ENCODE measurements at regions not wholly inside any gene's neighbourhood (a gene's known extent, or its start where the extent isn't known, plus 50 kb on each side); places are given as distances from the start of the nearest gene placed in this dataset.
A peak's percentile ranks its signal among the peaks of the same experiment; 100 is the strongest.
"Not testable (repeated sequence)": the region's sequence is repeated elsewhere in the genome, so short reads cannot be mapped to it uniquely, and the experiment has no call there.

DNA sequence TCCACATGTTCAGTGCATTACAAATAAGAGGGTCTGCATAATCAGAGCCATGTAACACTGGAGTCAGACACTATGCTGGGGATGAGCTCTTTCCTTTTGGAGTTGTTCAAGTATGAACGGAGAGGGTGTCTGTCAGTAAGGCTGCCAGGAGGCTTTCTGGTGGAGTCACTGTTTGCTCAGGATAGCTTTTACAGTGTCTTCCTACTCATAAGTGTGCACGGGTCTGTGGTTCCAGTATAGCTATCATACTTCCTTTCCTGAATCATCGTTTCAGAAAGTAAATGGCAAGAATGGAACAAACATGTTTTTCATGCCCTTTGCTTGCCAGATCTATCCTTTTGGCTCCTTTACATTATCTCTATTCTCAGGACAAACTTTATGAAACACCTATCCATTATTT is 152.7 kb upstream of the CDH11 start:
- H3K9ac ChIP-seq (ENCODE audit: low read length): no peak overlapping the region
- no peaks in the 10 kb centered on the region for H3K9me3 ChIP-seq (ENCODE audit: control insufficient read depth, low read depth, low read length)
- H3K36me3 ChIP-seq (ENCODE audit: control insufficient read depth, low read depth, low read length): no peaks in the 10 kb centered on the region
- peaks cover 2% of the 10 kb centered on the region for H3K4me1 ChIP-seq (ENCODE audit: control insufficient read depth, low read depth, low read length)
- no peak overlapping the region for H3K4me3 ChIP-seq (ENCODE audit: low read length)
- no peaks in the 10 kb centered on the region for H3K27me3 ChIP-seq (ENCODE audit: control insufficient read depth, insufficient read depth, low read length)
- no peak overlapping the region for H3K27ac ChIP-seq (ENCODE audit: low read length)

GRCh38 chr16:65272699-65273414 is 151.0 kb upstream of the CDH11 start:
- no peak overlapping the region for H3K27ac ChIP-seq (ENCODE audit: low read length)
- H3K9ac ChIP-seq (ENCODE audit: low read length): no peak overlapping the region
- no peaks in the 10 kb centered on the region for H3K4me1 ChIP-seq (ENCODE audit: control insufficient read depth, low read depth, low read length)
- H3K36me3 ChIP-seq (ENCODE audit: control insufficient read depth, low read depth, low read length): no peaks in the 10 kb centered on the region
- no peaks in the 10 kb centered on the region for H3K27me3 ChIP-seq (ENCODE audit: control insufficient read depth, insufficient read depth, low read length)
- no peak overlapping the region for H3K4me3 ChIP-seq (ENCODE audit: low read length)
- H3K9me3 ChIP-seq (ENCODE audit: control insufficient read depth, low read depth, low read length): no peaks in the 10 kb centered on the region

GRCh38 chr16:65271996-65272395 is 150.1 kb upstream of the CDH11 start:
- Histone ChIP-seq H3K4me3 (ENCODE audit: low read length) (no peak overlapping the region), H3K9ac (ENCODE audit: low read length) (no peak overlapping the region), H3K27ac (ENCODE audit: low read length) (no peak overlapping the region), H3K4me1 (ENCODE audit: control insufficient read depth, low read depth, low read length) (no peaks in the 10 kb centered on the region), H3K27me3 (ENCODE audit: control insufficient read depth, insufficient read depth, low read length) (no peaks in the 10 kb centered on the region), H3K36me3 (ENCODE audit: control insufficient read depth, low read depth, low read length) (no peaks in the 10 kb centered on the region), H3K9me3 (ENCODE audit: control insufficient read depth, low read depth, low read length) (no peaks in the 10 kb centered on the region)

DNA sequence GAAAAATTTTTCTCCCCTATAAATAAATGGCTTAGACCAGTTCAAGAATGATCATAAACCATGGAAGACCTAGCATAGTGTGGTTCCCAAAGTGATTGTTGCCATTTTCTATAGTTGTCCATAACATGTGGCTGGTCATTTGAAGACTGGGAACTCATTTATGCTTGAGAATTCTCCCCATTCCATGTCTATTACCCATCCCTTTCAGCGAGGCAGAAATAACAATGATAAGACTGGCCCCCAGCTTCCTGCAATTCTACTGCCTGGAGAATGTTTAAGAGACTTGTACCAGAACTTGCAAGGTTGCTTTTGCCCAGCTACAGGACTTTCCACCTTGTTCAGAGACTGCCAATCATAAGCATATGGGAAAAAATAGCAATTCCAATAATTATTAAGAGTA is 146.5 kb upstream of the CDH11 start:
- Histone ChIP-seq H3K36me3 (ENCODE audit: control insufficient read depth, low read depth, low read length) (no peaks in the 10 kb centered on the region), H3K4me3 (ENCODE audit: low read length) (no peak overlapping the region), H3K9me3 (ENCODE audit: control insufficient read depth, low read depth, low read length) (no peaks in the 10 kb centered on the region), H3K9ac (ENCODE audit: low read length) (no peak overlapping the region), H3K4me1 (ENCODE audit: control insufficient read depth, low read depth, low read length) (no peaks in the 10 kb centered on the region), H3K27me3 (ENCODE audit: control insufficient read depth, insufficient read depth, low read length) (no peaks in the 10 kb centered on the region), H3K27ac (ENCODE audit: low read length) (no peak overlapping the region)

- Histone ChIP-seq H3K4me1 (ENCODE audit: control insufficient read depth, low read depth, low read length) (no peaks in the 10 kb centered on the region), H3K9ac (ENCODE audit: low read length) (no peak overlapping the region), H3K27me3 (ENCODE audit: control insufficient read depth, insufficient read depth, low read length) (no peaks in the 10 kb centered on the region), H3K9me3 (ENCODE audit: control insufficient read depth, low read depth, low read length) (no peaks in the 10 kb centered on the region), H3K4me3 (ENCODE audit: low read length) (no peak overlapping the region), H3K27ac (ENCODE audit: low read length) (no peak overlapping the region), H3K36me3 (ENCODE audit: control insufficient read depth, low read depth, low read length) (no peaks in the 10 kb centered on the region)
Measured at GRCh38 chr16:65263896-65264295, 142.0 kb upstream of the CDH11 start.

DNA sequence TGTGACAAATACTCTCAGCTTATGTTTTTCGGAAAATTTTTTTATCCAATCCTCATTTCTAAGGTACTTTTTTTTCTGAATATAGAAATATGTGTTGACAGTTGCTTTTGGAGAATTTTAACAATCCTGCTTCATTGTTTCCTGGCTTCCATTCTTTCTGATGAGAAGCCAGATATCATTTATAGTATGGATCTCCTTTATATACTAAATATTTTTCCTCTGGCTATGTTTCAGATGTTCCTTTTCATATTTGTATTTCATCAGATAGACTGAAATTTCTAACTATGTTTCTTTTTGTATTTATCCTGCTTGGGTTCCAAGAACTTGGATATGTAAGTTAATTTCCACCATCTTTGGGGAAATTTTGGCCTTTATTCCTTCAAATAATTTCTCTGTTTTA is 138.9 kb upstream of the CDH11 start:
- no peaks in the 10 kb centered on the region for H3K4me1 ChIP-seq (ENCODE audit: control insufficient read depth, low read depth, low read length)
- H3K9me3 ChIP-seq (ENCODE audit: control insufficient read depth, low read depth, low read length): no peaks in the 10 kb centered on the region
- no peak overlapping the region for H3K4me3 ChIP-seq (ENCODE audit: low read length)
- H3K27ac ChIP-seq (ENCODE audit: low read length): no peak overlapping the region
- no peak overlapping the region for H3K9ac ChIP-seq (ENCODE audit: low read length)
- H3K36me3 ChIP-seq (ENCODE audit: control insufficient read depth, low read depth, low read length): no peaks in the 10 kb centered on the region
- no peaks in the 10 kb centered on the region for H3K27me3 ChIP-seq (ENCODE audit: control insufficient read depth, insufficient read depth, low read length)

DNA sequence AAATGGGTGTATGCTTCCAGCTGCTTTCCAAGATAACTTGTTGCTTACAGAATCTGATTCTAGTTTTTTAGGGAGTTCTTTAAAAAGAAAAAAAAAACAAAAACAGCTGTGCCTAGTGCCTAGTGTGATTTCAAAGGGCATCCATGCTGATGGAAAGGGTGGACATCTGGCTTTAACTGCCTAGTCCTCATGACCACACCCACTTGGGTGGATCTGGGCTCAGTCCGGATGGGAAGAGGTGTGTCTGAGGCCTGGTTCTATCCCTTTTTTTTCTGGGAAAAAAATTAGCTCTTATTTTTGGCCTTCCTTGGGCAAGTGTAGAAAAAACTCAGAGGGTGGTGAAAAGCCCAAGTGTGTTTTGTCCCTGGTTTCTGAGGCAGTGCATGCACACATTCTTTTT is 132.3 kb upstream of the CDH11 start:
- no peaks in the 10 kb centered on the region for H3K27me3 ChIP-seq (ENCODE audit: control insufficient read depth, insufficient read depth, low read length)
- peaks cover 7% of the 10 kb centered on the region for H3K4me1 ChIP-seq (ENCODE audit: control insufficient read depth, low read depth, low read length)

DNA sequence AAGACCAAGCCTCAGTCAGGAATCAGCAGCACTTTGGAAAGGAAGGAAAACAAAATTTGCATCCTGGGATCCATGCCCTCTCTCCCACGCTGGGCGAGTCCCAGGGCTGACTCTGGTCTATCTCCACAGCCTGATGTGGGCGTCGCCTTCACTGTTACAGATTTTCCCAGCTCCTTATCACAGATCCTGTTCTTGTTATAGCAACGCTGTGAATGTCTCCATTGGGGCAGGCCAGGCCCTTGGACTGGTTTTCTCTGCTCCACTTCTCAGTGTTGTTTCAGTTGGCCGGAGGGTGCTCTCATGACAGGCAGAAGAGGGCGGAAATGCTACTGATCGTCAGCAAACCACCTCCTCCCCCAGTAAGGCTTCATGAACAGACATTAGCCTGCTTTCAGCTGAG is 127.9 kb upstream of the CDH11 start:
- Histone ChIP-seq H3K9me3 (ENCODE audit: control insufficient read depth, low read depth, low read length) (no peaks in the 10 kb centered on the region), H3K4me1 (ENCODE audit: control insufficient read depth, low read depth, low read length) (peaks cover 9% of the 10 kb centered on the region), H3K27ac (ENCODE audit: low read length) (no peak overlapping the region), H3K36me3 (ENCODE audit: control insufficient read depth, low read depth, low read length) (no peaks in the 10 kb centered on the region), H3K9ac (ENCODE audit: low read length) (no peak overlapping the region), H3K27me3 (ENCODE audit: control insufficient read depth, insufficient read depth, low read length) (no peaks in the 10 kb centered on the region), H3K4me3 (ENCODE audit: low read length) (no peak overlapping the region)

More for the DNA sequence above, 132.3 kb upstream of the CDH11 start:
- no peak overlapping the region for H3K9ac ChIP-seq (ENCODE audit: low read length)
- H3K36me3 ChIP-seq (ENCODE audit: control insufficient read depth, low read depth, low read length): no peaks in the 10 kb centered on the region
- no peak overlapping the region for H3K4me3 ChIP-seq (ENCODE audit: low read length)
- H3K9me3 ChIP-seq (ENCODE audit: control insufficient read depth, low read depth, low read length): no peaks in the 10 kb centered on the region
- H3K27ac ChIP-seq (ENCODE audit: low read length): no peak overlapping the region

GRCh38 chr16:65244787-65245186 is 122.9 kb upstream of the CDH11 start:
- Histone ChIP-seq H3K27me3 (ENCODE audit: control insufficient read depth, insufficient read depth, low read length) (no peaks in the 10 kb centered on the region), H3K27ac (ENCODE audit: low read length) (no peak overlapping the region), H3K9me3 (ENCODE audit: control insufficient read depth, low read depth, low read length) (no peaks in the 10 kb centered on the region), H3K9ac (ENCODE audit: low read length) (no peak overlapping the region), H3K4me3 (ENCODE audit: low read length) (no peak overlapping the region), H3K36me3 (ENCODE audit: control insufficient read depth, low read depth, low read length) (no peaks in the 10 kb centered on the region), H3K4me1 (ENCODE audit: control insufficient read depth, low read depth, low read length) (peaks cover 20% of the 10 kb centered on the region)

GRCh38 chr16:65235339-65236177 is 113.7 kb upstream of the CDH11 start:
- peaks cover 21% of the 10 kb centered on the region for H3K4me1 ChIP-seq (ENCODE audit: control insufficient read depth, low read depth, low read length)
- H3K27me3 ChIP-seq (ENCODE audit: control insufficient read depth, insufficient read depth, low read length): no peaks in the 10 kb centered on the region
- peak overlapping the region; percentile 97 for H3K27ac ChIP-seq (ENCODE audit: low read length)
- H3K9me3 ChIP-seq (ENCODE audit: control insufficient read depth, low read depth, low read length): no peaks in the 10 kb centered on the region
- H3K36me3 ChIP-seq (ENCODE audit: control insufficient read depth, low read depth, low read length): peaks cover 5% of the 10 kb centered on the region
- H3K4me3 ChIP-seq (ENCODE audit: low read length): peak overlapping the region; percentile 82
- H3K9ac ChIP-seq (ENCODE audit: low read length): peak overlapping the region; percentile 86

- Histone ChIP-seq H3K4me3 (ENCODE audit: low read length) (peak overlapping the region; percentile 82), H3K4me1 (ENCODE audit: control insufficient read depth, low read depth, low read length) (peaks cover 14% of the 10 kb centered on the region), H3K9ac (ENCODE audit: low read length) (peak overlapping the region; percentile 94), H3K27ac (ENCODE audit: low read length) (peak overlapping the region; percentile 97)
- not testable (repeated sequence) for H3K36me3 ChIP-seq (ENCODE audit: control insufficient read depth, low read depth, low read length); H3K27me3 ChIP-seq (ENCODE audit: control insufficient read depth, insufficient read depth, low read length); H3K9me3 ChIP-seq (ENCODE audit: control insufficient read depth, low read depth, low read length)
Measured at GRCh38 chr16:65234721-65235320, 113.0 kb upstream of the CDH11 start.
